HL-60 (cell line): ENCODE measurements at regions not wholly inside any gene's neighbourhood (a gene's known extent, or its start where the extent isn't known, plus 50 kb on each side); places are given as distances from the start of the nearest gene placed in this dataset.

Source experiments
- CTCF ChIP-seq: IDR thresholded peaks from one replicate; pipeline ENCODE4 v1.5.1; 2011; ENCODE audit warnings: low read length, control low read depth, inconsistent platforms; ENCODE audit not compliant: insufficient read depth
- GABPA ChIP-seq: IDR thresholded peaks from 2 replicates; pipeline ENCODE4 v1.6.1; 2012; ENCODE audit warnings: low read depth
- POLR2AphosphoS5 ChIP-seq: IDR thresholded peaks from 2 replicates; pipeline ENCODE4 v1.6.1; 2012; ENCODE audit warnings: low read depth
- REST ChIP-seq: IDR thresholded peaks from 2 replicates; pipeline ENCODE4 v1.6.1; 2012; ENCODE audit warnings: low read depth; ENCODE audit not compliant: insufficient replicate concordance
- SPI1 ChIP-seq: IDR thresholded peaks from 2 replicates; pipeline ENCODE4 v1.6.1; 2012; ENCODE audit warnings: low read depth, mild to moderate bottlenecking, borderline replicate concordance

- TF ChIP-seq SPI1 = no peak
- TF ChIP-seq CTCF = no peak
- no peak for TF ChIP-seq POLR2AphosphoS5
- TF ChIP-seq REST = no peak
- TF ChIP-seq GABPA = no peak
These were observed 331.2 kb upstream of the FBXO33 start for GRCh38 chr14:39763402-39763890.
